GM19467 (cell line): ENCODE measurements at regions not wholly inside any gene's neighbourhood (a gene's known extent, or its start where the extent isn't known, plus 50 kb on each side); places are given as distances from the start of the nearest gene placed in this dataset.

Experiments used
- ATAC-seq: cut with Tn5 transposase; IDR thresholded peaks from one replicate; pipeline ENCODE4 v1.9.1; 2021; ENCODE audit warnings: mild to moderate bottlenecking, moderate library complexity; ENCODE audit not compliant: unreplicated experiment

DNA sequence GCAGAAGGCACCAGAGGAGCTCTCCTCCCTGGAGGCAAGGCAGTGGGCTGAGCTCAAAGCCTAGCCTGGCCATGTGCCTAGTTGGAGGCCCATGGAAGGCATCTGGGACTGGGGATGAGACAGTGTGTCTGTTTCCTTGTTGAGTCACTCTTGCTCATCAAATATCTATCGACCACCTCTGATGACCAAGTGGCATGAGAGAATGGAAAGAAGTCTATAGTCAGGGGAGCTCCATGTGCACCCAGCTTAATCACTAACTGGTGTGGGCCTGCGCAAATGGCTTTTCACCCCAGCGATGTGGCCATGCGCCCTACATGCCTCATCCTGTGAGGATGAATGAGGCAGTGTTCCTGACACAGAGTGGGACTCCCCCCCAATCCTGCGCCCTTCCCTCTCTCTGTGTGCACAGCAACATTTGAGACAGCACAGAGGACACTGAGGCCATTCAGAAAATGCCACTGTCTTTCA, 229.9 kb downstream of the RPS24 start:
- no peak for ATAC-seq

DNA sequence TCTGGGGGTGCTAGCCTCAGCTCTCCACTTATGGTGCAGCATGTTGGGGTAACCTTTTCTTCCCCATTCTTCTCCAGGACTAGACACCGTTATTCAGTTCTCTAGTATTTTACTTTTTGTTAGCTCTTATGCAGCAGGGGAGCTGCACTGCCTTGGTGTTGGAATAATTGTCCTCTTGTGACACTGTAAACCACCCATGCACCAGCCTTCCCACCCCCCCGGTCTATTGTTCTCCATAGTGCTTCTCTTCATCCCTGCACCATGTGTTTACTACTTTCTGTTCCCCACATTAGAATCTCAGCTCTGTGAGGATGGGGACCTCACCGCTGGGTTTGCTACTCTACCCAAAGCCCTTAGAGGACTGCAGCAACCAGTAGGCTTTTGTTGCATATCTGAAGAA, 230.7 kb downstream of the RPS24 start:
- ATAC-seq, result no peak

DNA sequence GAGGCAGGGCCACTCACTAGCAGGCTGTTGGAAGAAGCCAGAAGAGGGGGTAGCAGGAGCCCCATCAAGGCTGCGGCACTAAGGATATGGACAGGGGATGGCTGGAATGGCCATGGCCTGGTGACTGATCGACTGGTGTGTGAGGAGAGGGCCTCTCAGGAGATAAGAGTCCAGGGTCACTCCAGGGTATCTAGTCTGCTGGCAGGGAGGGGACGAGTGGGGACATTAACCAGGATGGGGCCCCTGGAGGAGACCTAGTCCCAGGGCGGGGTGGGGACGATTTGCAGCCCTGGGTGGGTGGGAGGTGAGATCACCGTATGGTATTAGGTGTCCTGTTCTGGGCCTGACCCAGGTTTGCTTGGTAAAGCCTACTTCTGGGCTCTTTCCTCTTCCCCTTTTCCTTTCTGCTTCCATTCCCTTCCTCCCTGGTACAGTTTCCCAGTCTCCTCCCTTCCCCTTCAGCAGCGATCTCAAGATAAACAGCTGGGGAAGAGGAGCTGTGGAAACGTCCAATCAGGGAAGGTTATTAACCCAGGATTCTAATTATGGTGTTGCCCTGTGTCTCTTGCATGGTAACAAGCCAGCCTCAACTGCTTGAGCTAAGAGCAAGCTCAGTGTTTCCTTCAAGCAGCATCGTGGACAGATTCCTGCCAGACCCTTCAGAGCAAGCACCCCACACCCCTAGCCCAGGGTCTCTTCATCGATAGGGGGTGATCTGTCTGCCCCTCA, 233.2 kb downstream of the RPS24 start:
- ATAC-seq, result no peak

DNA sequence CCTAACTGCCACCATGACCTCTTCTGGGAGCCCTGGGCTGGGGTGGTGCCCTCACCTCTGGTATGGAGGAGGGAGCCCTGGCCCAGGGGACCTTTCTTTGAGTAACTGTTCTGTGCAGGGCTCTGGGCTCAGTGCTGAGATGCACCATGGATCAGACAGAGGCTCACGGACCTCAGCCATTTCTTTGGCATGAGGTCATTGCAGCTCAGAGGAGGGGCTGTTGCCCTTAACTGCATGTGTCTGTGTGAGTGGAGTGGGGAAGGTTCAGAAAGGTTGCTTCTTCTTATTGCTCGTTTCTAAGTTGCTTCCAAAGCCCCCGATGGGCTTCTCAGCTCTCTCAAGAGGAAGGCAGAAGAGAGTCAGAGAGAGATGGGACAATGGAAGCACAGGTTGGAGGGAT, 233.9 kb downstream of the RPS24 start:
- no peak for ATAC-seq

DNA sequence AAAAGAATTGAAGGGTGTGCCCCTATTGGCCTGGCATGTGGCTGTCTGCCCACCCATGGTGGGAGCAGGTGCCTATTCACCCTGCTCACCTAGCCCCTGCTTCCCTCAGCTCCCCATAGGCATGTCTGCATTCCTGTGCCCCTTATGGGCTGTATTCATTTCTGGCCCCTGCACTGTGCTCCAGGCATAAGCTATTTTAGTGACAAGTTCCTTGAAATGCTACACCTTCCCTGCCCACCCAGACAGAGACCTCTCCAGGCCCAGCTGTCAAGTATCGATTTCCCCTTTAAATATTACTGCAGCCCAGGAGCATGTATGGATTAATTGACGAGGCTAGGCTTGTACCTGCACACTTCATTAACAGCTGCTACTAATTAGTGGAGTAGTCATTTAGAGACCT, 235.4 kb downstream of the RPS24 start:
- no peak for ATAC-seq

DNA sequence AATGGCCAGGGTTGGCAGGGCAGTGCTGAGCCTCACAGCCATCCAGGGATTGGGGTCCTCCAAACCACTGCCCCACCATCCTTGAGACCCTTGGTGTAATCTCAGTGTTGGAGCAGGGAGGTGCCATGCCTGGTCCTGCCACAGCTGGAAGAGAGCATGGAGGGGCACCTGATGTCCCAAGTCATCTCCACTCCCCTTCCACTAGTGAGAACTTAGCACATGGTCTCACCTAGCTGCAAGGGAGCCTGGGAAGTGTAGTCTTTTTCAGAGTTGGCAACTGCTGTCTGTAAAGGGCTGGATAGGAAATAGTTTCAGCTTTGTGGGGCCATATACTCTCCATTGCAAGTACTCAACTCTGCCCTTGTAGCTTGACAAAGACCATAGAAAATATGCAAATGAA, 238.7 kb downstream of the RPS24 start:
- no peak for ATAC-seq

DNA sequence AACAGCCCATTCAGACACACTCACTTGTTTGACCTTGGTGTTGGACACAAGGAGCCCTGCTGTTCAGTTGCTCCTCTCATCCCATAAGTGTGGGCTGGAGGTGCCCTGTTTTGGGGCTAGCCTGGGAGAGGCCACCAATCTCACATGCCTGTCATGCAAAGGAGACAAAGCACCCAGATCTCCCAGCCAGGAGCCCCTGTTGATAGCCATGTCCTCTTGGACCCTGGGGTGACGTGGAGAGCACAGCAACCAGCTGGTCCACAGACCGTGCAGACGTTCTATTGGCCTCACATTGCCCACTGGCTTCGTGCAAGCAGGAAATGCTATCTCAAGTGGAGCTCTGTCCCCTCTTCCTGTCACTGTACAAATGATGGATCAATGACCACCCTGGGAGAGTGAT, 240.8 kb downstream of the RPS24 start:
- no peak for ATAC-seq

DNA sequence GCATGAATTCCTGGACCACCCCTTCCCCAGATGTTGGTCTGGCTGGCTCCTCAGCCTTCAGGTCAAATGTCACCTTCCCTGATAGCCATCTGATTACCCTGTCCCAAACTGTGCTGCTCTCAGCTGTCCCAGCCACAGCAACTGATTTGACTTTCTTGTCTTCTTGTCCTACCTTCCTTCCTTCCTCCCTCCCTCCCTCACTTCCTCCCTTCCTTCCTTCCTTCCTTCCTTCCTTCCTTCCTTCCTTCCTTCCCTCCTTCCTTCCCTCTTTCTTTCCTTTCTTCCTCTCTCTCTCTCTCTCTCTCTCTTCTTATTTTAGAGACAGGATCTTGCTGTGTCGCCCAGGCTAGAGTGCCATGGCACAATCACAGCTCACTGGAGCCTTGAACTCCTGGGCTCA, 242.5 kb downstream of the RPS24 start:
- ATAC-seq, result no peak

DNA sequence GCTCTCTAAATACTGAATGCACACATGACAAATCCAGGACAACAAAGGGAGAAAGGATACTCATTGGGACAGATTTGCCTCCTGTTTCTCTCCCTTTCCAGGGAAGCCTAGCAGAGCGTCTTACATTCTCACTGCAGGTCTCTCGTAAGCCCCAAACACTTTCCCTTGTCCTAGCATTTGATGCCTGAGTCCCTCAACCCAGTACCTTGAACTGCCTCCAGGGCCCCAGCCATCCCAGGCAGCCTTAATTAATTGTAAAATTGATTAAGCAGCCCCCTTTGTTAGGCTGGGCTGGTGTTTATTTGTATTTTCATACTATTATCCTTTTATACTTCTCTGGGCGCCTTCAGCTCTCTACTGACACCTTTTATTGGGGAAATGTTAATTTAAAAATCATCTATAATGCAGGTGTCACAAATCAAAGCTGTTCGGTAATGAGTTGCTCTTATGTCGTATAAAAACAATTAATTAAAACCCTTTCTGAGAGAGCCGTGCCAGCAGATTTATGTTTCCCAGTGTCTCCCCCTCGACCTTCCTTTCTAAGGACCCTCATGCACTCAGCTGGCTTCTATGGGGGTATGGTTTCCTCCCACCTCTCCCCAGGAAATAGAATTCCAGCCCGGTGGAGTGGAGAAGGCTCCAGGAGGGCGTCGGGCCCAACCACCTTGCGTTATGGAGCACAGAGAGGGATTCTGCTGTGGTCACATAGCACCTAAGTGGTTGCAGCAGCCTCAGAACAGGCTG, 243.8 kb downstream of the RPS24 start:
- no peak for ATAC-seq

DNA sequence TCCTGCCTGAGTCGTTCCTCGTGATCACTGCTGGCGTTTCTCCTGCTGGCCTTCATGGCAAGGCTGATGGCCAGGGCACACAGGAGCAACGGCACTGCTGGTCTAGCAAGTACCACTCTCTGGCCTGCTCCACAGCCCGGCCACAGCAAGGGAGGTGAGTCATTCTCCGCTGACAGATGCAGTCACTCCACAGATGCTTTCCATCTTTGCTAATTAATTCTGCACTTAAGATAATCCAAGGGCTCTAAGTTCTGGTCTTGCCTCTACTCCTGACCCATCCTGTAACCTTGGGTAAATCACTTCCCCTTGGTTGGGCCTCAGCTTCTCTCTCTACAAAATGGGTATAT, 244.4 kb downstream of the RPS24 start:
- ATAC-seq, result no peak

DNA sequence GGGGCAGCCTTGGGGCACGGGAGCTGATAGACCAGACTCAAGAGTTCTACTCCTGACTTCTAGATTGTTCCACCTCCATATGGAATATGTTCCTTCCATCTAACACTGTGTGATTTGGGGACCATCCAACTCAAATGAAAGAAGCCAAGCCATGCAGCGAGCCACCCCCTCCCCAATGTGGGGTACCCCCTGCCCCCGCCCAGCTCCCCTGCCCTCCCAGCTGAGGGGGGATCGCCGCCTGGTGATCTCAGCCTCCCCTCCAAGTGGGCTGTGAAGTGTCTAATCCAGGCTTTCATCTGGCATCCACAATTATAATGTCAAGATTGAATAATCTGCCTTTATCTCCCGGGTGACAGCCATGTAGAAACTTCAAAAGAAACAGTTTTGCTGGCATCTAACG, 246.1 kb downstream of the RPS24 start:
- no peak for ATAC-seq

DNA sequence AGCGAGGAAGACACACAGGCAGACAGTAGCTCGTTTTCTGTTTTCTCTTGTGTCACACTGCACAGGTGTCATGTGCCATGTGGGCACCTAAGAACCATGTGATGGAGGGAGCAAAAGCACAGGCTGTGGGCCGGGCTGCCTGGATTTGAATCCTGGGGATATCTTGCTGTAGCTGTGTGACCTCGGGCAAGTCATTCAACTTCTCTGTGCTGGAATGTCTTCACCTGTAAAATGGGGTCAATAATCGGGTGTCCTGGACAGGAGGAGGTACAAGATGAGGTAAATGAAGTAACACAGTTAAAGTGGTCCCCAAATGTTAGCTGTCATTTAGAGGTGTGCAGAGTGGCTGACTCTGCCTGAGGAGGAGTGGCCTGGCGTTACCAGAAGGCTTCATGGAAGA, 246.9 kb downstream of the RPS24 start:
- ATAC-seq, result no peak

DNA sequence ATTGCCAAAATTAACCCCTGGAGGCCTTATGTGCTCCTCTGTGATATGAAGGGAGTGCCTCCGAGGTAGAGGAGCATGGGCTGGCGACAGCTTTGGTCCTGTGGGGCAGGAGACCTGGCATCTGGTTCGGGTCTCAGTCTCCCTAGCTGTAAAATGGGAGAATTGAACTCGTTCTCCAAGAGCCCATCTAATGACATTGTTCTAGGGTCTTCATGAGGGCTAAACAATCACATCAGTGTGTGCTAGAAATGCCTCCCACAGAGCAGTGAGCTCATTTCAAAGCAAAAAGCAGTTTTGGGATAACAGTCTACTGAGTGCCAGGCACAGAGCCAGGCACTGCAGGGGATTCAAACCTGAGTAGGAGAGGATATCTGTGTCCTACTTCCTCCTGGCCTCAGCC, 248.0 kb downstream of the RPS24 start:
- ATAC-seq, result no peak

DNA sequence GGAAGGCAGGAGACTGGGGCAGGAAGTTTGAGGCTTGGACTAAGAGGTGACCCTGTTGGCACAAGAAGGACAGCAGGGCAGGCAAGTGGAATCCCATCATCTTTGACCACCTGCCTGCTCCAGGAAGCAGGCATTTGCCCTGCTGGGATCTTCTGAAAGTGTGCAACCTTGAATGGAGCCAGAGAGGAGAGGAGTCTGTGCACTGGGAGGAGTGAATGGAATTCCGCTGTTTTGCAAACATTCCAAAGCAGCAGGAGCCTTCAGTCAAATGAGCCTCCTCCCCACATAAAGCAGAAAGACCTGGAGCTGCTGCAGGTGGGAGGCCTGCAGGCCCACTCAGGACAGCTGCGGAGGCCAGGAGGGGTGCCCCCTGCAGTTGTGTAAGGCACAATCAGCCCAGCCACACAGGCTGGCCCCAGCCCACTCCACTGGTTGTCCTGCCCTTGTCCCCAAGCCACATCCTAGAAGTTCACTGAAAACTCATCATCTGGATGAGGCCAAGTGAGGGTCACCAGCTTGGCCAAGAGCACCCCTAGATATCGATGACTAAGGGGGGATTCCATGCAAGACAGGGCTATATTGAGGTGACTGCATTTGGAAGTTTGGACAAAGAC, 249.5 kb downstream of the RPS24 start:
- ATAC-seq, result no peak

DNA sequence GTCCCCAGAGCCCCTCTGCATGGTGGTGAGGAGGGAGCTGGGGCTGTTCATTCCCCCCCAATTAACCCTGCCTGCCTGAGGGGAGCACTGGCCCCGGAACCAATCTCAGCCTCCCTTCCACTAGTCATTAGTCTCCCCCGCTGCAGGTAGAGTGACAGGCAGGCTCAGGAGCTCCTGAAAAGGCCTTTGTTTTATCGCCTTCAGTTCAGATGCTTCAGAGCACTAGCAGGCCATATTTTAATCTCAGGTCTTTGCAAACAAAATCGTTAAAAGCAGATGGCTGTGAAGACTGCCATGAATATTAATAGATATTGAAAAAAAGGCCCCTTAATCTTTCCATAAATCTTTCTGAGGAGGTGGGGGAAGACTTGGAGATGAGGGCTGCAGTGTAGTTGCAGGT, 250.7 kb downstream of the RPS24 start:
- no peak for ATAC-seq

DNA sequence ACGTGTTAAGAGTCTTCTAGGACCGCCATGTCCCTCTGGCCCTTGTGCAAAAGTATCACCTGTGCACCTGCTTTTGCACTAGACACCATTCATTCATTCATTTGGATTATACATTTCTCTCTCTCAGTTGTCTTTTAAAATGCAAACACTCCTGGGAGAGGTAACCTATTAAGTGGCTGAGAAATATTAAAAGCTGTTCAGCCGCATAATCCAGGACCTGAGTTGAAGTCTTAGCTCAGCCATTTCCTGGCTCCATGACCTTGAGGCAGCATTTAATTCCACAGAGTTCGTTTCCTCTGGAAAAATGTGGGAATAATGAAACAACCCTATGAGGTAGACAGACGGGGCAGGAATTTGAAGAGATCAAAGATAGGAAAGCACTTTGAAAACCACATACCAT, 251.6 kb downstream of the RPS24 start:
- no peak for ATAC-seq

DNA sequence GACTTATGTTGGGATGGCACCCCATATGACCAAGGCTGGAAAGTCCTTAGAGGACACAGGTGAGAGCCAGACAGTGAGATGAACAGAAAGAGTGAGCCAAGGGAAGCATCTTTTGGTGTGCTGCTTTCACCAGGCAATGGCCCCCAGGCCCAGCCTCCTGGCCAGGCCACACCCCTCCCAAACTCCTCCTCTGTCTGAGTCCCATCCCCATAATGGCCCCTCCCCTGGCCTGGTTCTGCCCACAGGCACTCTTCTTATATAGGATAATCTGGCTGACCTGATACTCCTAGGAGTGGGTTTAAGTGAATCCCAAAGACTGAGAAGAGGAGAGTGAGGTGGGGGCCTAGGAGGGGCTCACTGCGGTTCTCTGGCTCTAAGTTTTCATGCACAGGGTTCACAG, 252.5 kb downstream of the RPS24 start:
- no peak for ATAC-seq

DNA sequence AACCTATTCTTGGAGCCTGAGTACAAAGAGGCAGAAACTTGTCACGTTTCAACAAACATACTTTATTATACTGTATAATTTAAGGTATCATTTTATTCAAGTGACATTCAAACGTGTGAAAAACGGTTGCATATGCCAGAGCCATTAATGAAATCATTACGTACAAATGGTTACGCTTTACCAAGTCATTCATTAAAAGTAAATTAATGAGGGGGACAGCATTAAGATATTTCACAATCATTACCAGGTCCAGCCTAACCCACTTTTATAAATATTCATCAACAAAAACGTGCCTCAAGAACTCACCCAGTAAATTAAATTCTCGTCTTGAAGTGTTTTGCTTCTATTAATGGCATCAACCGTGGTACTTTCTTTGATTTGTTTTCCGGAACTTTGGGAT, 253.0 kb downstream of the RPS24 start:
- no peak for ATAC-seq

DNA sequence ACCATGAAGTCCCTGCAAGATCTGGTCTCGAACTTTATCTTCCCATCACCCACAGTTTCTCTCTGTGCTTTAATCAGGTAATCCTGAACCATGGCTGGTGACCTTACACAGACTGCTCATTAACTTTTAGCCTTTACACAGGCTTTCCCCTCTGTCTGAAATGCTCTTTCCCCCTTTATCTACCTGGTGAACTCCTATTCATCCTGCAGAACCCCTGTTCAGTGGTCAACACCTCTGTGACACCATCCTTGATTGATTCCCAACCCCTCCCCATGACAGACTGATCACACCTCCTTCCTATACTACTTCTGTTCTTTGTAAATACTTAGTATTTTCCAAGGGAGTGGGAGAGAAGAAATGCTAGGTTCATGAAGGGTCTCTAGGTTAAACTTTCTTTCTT, 254.0 kb downstream of the RPS24 start:
- ATAC-seq, result no peak

DNA sequence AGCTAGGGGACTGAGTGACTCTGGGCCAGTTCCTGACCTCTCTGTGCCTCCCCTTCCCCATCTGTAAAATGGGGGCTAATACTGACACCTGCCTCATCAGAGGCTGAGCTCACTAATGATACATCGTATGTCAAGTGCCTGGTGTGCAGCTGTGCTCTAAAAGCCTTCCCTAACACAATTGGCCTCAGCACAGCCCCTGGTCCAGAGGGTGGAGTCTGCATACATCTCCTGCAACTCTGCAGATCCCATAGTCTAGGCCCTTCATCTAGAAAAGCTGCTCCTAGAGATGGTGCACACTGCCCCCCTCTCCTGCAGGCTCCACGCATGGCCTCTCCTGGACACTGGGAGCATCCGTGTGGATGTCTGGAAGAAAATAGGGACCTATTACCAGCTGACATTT, 255.0 kb downstream of the RPS24 start:
- no peak for ATAC-seq

DNA sequence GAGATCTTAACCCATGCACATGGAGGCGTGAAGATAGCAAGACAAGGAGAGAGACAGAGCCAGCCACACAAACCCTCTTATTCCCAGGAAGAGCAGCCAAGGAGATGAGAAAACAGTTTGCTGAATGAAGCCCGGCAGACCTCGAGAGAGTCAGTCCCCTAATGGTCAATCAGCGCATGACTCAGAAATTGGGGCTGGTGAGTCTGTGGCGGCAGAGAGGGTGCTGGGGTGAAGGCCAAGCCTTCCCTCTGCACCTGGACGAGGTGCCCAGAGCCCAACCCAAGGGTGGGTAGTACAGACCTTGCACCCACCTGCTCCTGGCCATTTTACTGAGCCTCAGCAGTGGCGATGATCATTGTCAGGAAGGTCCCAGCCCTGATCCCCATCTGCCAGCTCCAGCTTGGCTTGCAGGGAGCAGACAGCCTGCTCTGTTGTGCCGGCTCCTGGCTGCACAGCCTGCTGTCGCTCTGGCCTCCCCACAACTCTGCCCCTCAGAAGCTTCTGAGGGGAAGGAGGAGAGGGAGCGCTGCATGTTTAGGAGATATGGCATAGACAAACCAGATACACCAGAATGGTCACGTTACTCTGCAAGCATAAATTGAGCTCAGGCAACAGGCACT, 256.6 kb downstream of the RPS24 start:
- no peak for ATAC-seq

DNA sequence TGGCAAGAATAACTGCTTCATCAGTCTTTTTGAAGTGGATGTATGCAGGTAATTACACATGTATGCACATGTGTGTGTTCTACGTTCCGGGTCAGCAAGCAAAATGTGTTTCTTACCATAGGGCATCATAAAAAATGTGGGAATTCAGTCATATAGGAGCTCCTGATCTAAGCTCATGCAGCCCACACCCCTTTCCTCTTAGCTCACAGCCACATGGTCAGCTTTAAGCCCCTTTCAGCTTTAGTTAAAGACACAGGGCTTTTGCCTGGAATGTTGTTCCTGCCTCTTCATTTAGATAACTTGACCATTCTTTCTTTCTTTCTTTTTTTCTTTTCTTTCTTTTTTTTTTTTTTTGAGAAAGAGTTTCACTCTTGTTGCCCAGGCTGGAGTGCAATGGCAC, 258.1 kb downstream of the RPS24 start:
- no peak for ATAC-seq
